Stimulated activated CD4-positive, alpha-beta T cell treated with anti-CD3 and anti-CD28 coated beads, Interleukin-1b, Interleukin-23, amount 100 ng/mL, for 4 hours (primary cell): ENCODE measurements at regions not wholly inside any gene's neighbourhood (a gene's known extent, or its start where the extent isn't known, plus 50 kb on each side); places are given as distances from the start of the nearest gene placed in this dataset.

ENCODE experiments used
- DNase-seq, 2 donors: peaks; one replicate each; pipeline ENCODE4 v3.0.0-alpha.2; 2020; ENCODE audit warnings: low read depth in 2 of 2

DNA sequence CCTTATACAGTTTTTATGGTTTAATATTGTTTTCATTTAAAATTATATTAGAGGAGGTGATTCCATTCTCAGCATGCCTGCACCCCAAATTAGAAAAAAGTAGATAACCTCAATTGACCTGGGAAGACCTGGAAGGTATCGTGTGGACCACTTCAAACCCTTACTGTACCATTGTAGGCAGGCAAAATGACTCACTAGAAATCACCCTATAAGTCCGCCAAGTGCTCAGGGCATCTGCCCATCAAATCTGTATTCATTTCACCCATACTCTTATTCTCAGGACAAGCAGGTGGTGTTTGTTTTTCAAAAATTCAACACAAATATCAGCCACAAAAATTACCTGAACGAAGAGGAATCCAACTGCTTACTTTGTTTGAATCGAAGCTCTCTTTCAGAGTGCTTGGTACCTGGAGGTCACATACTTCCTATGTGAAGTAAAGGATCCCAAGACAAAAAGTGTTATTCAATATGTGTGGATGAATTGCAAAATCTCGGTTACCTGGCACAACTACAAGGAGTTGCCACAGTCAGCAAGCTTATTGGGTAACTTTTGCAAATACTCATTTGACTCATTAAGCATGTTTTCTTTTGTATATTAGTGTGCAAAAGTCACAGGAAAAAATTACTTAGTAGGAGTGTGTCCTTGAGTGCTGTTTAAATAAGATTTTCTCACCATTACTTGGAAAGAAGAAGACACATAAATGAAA is 216.2 kb downstream of the ENC1 start:
- no peak for DNase-seq

GRCh38 chr5:74423383-74423782 is 217.1 kb downstream of the ENC1 start:
- DNase-seq, result no peak

- DNase-seq, result no peak
Observed at GRCh38 chr5:74422671-74423070, 217.9 kb downstream of the ENC1 start.

DNA sequence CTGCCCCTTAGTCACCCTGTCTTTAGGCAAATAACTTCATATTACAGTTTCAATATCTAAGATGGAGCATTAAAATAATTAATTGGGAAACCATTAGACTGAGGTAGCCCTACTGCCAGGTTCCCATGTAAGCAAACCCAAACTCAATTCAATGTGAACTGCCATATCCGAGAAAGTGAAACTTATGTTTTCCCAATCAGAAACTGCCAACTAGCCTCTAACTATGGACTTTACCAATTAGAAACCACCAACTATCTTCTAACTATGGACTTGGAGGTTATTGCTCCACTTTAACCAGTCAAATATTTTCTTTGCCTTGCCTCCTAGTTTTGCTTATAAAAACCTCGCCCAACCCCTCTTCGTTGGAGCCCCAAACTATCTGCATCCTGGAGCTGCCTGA is 218.5 kb downstream of the ENC1 start:
- no peak for DNase-seq

GRCh38 chr5:74421377-74421776 is 219.2 kb downstream of the ENC1 start:
- DNase-seq, result no peak

GRCh38 chr5:74420947-74421346 is 219.6 kb downstream of the ENC1 start:
- no peak for DNase-seq

GRCh38 chr5:74420220-74420619 is 220.3 kb downstream of the ENC1 start:
- no peak for DNase-seq

GRCh38 chr5:74419468-74419867 is 221.1 kb downstream of the ENC1 start:
- DNase-seq, result no peak

DNA sequence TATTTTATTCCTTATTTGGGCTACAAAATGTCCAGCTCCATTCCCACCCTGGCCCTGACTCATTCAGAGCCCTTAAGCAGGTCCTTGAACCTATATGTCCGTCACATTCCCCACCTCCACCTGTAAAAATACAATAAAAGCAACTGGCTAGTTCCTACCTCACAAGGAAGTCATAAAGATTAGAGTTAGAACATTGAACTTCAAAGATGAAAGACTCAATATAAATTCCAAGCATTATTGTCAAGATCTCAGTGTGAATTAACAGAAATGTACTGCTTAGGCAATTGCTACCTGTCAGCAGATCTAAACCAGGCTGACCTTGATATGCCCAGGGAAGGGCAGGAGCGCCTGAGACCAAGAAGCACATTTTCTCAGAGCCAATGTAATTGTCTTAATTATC is 221.8 kb downstream of the ENC1 start:
- DNase-seq, result no peak

DNA sequence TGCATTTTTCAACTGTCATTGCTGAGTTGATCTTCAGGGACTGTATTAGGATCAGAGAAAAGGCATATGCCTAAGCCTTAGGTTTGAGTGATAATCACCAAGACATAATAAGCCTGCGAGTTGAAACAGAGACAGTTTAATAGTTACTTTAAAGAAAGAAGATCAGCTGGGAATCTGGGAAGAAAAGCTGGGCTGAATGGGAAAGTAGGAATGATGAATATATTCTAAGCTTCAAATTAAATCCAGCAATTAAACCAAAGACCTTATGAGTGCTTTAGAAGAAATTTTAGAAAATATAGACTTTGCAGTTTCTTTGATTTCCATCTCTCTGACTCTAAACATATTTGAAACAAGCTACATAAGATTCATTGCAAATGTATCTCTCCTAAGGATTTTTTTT is 222.3 kb downstream of the ENC1 start:
- no peak for DNase-seq

DNA sequence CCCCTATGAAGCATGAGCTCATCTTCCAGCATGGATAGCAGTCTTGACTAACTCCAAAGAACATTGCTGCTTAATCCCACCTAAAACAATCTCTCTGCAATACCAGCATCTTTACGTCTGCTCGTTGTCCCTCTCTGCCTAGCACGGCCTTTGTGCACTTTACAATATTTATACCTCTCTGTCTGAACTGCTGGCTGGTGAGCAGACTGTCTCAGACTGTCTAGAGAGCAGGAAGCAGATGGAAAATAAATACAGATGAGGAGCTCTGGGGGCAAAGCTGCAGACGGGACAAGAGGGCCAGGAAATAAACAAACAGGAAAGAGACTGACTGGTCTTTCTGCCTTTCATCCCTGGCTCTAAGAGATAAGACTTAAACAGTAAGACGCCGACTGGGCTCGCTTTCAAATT is 224.8 kb downstream of the ENC1 start:
- no peak for DNase-seq

GRCh38 chr5:74414228-74414627 is 226.3 kb downstream of the ENC1 start:
- no peak for DNase-seq

GRCh38 chr5:74413403-74414048 is 227.0 kb downstream of the ENC1 start:
- no peak for DNase-seq

DNA sequence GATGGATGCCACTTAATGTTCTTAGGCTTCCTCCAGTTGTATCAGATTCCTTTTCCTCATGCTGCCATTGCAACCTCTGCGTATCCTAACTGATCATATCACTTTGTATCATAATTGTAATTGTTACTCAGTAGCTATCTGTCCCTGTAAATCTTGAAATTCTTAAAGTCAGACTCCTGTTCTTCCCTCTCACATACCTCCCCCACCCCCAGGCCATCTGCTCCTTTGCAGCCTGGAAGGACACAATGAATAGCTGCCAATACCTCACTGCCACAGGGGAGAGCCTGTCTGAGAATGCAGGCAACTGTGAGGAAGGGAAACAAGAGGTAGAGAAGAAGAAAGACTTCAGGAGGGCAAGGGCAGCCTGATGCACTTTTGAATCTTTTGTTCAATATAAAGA is 228.5 kb downstream of the ENC1 start:
- no peak for DNase-seq

DNA sequence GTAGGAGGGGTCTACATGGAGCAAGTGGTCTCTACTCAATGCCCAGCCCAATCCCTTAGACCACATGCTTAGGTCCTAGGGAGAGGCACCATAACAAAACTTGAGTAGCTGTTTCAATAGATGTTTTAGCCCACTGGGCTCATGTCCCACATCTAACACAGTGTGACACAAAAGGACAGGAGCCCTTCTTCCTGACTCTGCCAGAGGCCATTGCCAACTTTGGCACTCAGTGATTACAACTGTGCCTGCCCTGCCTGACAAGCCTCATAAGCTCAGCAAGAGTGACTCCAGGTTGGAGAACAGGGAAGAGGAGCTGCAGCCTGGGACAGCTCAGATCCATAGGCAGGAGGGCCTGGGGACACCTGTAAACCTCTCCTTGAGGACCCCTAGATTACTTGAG is 230.8 kb downstream of the ENC1 start:
- DNase-seq, result no peak

DNA sequence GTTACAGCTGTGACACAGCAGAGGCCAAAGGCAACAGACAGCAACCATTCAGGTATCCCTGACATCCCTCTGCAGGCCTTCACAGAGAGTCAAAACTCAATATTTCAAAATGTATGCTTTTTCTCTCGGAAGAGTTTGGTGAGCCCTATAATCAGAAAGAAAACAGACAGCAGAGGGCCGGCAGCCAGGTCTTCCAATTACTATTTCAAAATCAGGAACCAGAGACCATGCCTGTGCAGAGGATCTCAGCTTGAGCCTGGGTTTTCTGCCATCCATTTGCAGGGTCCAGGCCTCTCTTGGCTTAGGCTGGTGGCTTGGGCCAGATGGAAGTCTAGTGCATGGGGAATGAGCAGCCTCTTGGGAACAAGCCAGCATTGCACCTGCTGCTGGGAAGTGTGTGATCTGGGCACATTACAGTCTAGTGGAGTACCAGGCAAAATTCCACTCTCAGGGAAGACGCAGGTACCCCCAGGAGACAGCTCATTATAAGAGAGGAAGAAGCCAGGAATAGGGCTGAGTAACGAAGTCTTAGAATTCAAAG is 231.3 kb downstream of the ENC1 start:
- no peak for DNase-seq

GRCh38 chr5:74408150-74409043 is 232.1 kb downstream of the ENC1 start:
- DNase-seq, result no peak

DNA sequence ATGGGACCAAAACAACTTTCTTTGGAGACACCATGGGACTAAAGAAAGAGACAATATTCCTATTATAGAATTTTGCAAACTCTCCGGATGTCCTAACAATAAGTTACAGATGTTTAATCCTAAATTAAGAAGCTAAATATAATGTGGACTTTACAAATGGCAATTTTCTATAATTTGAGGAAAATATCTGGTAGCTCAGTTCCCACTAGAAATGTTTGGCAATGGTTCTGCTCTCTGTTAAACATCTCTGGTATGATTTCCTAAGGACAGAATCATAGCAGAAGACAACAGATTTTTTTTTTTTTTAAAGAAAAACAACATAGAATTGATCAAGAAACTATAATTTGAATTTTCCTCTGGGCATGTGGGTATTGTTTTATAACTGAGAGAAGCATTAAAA is 232.8 kb downstream of the ENC1 start:
- no peak for DNase-seq

GRCh38 chr5:74406844-74407243 is 233.7 kb downstream of the ENC1 start:
- DNase-seq, result no peak

DNA sequence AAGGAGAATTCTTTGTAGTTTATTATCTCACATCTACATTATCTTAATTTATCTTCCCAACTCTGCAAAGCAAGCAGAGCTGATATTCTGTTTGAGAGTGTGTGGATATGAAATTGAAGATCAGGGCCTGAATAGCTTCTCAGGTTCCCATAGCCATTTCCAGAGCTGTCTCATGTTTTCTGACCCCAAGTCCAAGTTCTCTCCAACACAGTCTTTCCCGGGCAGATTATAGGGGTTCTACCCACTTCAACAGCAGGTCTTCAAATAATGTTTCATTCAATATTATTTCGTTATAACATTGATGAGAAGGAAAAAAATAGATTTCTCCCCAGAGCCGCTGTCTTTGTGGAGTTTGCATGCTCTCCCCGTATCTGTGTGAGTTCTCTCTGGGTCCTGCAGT is 234.9 kb downstream of the ENC1 start:
- DNase-seq, result no peak

DNA sequence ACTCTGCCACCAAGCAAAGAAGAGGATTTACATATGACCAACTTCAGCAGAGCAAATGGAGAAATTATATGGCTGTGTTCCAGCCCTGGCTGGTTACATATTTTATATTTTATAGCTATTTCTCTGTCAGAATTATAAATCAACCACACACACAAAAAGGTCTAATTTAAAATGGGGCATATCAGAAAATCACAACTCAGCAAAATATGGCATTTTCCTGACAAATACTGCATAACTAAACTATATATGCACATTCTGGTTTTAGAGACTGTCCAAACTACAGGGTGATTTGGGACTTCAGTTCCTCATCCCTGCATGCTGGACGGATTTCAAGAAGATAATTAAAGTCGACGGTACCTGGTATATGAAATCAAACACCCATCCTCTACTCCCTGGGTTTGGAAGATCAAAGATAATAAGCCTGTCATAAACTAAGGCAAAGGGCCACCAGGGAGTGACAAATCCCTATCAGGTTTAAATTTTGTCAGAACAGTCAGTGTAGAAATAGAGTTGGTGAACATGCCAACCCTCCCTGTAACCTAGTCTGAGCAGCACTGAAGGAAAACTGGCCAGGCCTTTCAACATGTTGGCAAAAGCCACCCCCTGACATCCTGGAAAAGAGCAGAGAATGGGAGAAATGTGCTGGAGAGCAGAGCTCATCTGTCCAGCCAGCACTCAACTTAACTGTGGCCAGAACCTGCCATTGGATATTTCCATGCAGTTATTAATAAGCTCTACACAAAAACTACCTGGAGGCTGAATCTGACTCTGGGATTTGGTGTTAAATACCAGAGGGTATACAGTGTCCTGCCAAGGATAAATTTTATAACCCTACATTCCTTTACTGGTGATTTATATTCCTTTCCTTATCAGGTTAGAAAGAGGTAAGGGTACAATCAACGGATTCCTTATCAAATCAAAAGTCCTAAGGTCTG is 235.7 kb downstream of the ENC1 start:
- DNase-seq, result no peak
